ENCODE measurements at regions not wholly inside any gene's neighbourhood (a gene's known extent, or its start where the extent isn't known, plus 50 kb on each side); places are given as distances from the start of the nearest gene placed in this dataset.

DNA sequence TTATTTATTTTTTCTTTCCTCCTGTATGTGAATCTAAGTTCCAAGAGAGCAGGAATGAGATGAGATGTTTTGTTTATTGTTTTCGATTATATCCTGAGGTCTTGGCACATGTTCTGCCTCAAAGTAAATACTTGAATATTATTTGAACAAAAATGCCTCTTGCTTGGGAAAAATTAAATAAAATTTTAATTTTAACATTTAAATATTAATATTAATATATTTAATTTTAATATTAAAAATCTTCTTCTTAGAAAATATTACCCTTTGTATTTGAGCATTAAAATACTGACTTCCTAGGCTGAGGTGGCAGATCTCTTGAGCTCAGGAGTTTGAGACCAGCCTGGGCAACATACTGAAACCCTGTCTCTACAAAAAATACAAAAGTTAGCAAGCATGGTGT, 123.4 kb upstream of the SEMA3D start:
- TF ChIP-seq, protein P1, sequence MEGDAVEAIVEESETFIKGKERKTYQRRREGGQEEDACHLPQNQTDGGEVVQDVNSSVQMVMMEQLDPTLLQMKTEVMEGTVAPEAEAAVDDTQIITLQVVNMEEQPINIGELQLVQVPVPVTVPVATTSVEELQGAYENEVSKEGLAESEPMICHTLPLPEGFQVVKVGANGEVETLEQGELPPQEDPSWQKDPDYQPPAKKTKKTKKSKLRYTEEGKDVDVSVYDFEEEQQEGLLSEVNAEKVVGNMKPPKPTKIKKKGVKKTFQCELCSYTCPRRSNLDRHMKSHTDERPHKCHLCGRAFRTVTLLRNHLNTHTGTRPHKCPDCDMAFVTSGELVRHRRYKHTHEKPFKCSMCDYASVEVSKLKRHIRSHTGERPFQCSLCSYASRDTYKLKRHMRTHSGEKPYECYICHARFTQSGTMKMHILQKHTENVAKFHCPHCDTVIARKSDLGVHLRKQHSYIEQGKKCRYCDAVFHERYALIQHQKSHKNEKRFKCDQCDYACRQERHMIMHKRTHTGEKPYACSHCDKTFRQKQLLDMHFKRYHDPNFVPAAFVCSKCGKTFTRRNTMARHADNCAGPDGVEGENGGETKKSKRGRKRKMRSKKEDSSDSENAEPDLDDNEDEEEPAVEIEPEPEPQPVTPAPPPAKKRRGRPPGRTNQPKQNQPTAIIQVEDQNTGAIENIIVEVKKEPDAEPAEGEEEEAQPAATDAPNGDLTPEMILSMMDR (IDR thresholded peaks at IDR 0.05; ENCODE audit: low read length): no peak
- TF ChIP-seq EZH2 (IDR thresholded peaks at IDR 0.05; ENCODE audit: borderline replicate concordance, low read length): no peak

Data from OCI-LY1 (cell line).